MG63 (cell line): ENCODE measurements at regions not wholly inside any gene's neighbourhood (a gene's known extent, or its start where the extent isn't known, plus 50 kb on each side); places are given as distances from the start of the nearest gene placed in this dataset.
"Not testable (repeated sequence)": the region's sequence is repeated elsewhere in the genome, so short reads cannot be mapped to it uniquely, and the experiment has no call there.

Experiments used
- DNase-seq: peaks from one replicate; pipeline ENCODE4 v3.0.0-alpha.2; 2020
- H3K27me3 ChIP-seq: fragments of 250-450 bp; sonication (Bioruptor Pico); 2 replicates; pipeline ENCODE4 v1.5.1; 2020; ENCODE audit warnings: mild to moderate bottlenecking, moderate library complexity
- H3K36me3 ChIP-seq: fragments of 250-450 bp; sonication (Bioruptor Pico); 2 replicates; pipeline ENCODE4 v1.5.1; 2020; ENCODE audit warnings: mild to moderate bottlenecking, moderate library complexity
- H3K4me3 ChIP-seq: fragments of 250-450 bp; sonication (Bioruptor Pico); 2 replicates; pipeline ENCODE4 v1.5.1; 2020; ENCODE audit warnings: mild to moderate bottlenecking, moderate library complexity
- H3K9me3 ChIP-seq: fragments of 250-450 bp; sonication (Bioruptor Pico); 2 replicates; pipeline ENCODE4 v1.5.1; 2020; ENCODE audit warnings: mild to moderate bottlenecking, moderate library complexity

DNA sequence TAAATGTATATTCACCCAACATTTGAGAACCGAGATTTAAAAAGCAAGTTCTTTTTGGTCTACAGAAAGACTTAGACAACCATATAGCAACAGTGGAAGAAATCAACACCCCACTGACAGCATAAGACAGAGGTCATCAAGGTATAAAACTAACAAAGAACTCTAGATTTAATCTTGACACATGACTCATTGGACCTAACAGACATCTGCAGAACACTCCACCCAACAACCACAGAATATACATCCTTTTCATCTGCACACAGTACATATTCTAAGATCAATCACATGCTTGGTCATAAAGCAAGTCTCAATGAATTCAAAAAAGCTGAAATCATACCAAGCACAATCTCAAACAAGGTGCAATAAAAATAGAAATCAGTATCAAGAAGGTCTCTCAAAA lies 65.8 kb downstream of the SPIN4 start:
- no peak for DNase-seq
- Histone ChIP-seq H3K36me3 (no peaks in the 10 kb centered on the region), H3K4me3 (no peak overlapping the region), H3K27me3 (no peaks in the 10 kb centered on the region), H3K9me3 (no peaks in the 10 kb centered on the region)

DNA sequence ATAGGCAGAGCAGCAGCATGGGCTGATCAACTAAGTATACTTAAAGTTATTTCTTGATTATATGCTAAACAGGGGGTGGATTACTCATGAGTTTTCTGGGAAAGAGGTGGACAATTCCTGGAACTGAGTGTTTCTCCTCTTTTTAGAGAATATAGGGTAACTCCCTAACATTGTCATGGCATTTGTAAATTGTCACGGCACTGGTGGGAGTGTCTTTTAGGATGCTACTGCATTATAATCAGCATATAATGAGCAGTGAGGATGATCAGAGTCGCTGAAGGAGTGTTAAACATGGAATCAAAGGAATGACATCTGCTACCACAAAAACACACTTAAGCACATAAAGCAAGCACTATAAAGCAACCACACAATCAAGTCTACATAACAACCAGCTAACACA lies 66.5 kb downstream of the SPIN4 start:
- Histone ChIP-seq H3K36me3 (no peaks in the 10 kb centered on the region), H3K9me3 (no peaks in the 10 kb centered on the region), H3K4me3 (no peak overlapping the region), H3K27me3 (no peaks in the 10 kb centered on the region)
- DNase-seq = no peak

DNA sequence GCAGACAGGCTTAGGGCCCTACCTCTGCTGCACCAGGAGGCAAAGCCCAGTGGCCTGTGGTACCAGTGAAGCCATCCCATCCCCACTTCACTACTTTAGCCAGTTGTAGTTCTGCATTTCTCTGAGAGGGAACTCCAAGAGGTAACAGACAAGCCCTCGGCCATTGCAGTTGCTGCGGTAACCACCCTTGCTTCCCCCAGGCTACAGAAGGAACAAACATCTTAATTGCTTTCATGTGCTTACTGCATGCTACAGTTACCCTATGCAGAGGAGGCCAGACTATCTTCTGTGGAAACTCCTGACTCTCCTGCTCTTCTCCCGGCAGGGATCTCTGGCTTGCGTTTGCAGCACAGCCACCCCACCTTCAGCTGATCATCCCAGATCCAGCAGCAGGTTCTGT lies 67.8 kb downstream of the SPIN4 start:
- H3K36me3 ChIP-seq = no peaks in the 10 kb centered on the region
- no peaks in the 10 kb centered on the region for H3K27me3 ChIP-seq
- no peak for DNase-seq
- no peaks in the 10 kb centered on the region for H3K9me3 ChIP-seq
- H3K4me3 ChIP-seq = no peak overlapping the region

DNA sequence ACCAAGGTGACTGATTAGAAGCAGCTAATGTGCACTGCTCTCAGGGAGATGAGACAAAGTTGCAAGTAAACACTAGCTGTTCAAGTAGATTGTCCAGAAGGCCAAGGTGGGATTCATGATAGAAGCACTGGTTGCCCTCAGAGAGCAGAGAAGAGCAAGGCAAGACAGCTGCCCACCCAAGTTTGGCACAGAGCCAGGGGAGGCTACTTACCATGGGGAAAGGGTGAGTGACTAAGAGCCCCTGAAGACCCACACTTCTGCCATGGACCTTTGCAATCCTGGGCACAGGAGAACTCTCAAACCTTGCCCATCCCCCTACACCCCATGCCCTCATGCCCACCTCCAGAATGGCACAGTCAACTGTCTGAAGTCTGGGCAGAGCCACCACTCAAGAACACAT lies 68.3 kb downstream of the SPIN4 start:
- H3K4me3 ChIP-seq = no peak overlapping the region
- no peaks in the 10 kb centered on the region for H3K9me3 ChIP-seq
- H3K36me3 ChIP-seq = no peaks in the 10 kb centered on the region
- no peak for DNase-seq
- no peaks in the 10 kb centered on the region for H3K27me3 ChIP-seq

DNA sequence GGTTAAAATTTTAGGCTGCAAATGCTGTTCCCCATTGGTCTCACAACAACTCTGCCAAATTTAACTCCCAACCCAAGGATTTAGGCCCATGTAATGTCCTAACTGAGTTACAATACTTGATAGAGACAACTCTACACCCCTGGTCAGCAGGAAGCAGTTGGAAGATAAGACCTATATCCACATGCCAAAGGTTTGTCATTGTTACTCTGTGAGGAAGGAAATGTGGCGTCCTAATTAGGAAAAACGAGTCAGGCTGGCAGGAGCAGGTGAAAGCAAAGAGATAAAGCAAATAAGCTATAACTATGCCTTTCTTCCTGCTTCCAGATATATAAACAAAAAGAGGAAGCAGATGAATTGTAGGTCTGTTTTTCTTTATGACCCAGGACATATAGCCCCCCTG lies 69.1 kb downstream of the SPIN4 start:
- no peaks in the 10 kb centered on the region for H3K9me3 ChIP-seq
- no peaks in the 10 kb centered on the region for H3K36me3 ChIP-seq
- no peak for DNase-seq

DNA sequence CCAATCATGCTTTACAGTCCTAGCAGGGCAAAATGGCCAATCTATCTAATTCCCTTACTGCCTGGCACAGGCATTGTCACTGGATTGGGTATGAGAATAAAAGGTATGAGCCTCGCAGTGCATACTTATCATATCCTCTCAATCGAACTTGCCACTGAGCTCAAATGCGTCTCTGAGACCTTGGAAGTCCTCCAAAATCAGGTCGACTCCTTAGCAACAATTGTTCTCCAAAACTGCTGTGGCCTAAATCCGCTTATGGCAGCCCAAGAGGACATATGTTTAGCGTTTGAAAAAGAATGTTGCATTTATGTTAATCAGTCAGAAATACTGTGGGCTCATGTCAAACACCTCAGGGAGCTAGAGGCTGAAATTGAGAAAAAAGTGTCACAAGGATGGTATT lies 69.7 kb downstream of the SPIN4 start:
- DNase-seq = no peak
- Histone ChIP-seq H3K27me3 (no peaks in the 10 kb centered on the region), H3K36me3 (no peaks in the 10 kb centered on the region)

More for the DNA sequence above, 69.1 kb downstream of the SPIN4 start:
- Histone ChIP-seq H3K27me3 (no peaks in the 10 kb centered on the region), H3K4me3 (no peak overlapping the region)

DNA sequence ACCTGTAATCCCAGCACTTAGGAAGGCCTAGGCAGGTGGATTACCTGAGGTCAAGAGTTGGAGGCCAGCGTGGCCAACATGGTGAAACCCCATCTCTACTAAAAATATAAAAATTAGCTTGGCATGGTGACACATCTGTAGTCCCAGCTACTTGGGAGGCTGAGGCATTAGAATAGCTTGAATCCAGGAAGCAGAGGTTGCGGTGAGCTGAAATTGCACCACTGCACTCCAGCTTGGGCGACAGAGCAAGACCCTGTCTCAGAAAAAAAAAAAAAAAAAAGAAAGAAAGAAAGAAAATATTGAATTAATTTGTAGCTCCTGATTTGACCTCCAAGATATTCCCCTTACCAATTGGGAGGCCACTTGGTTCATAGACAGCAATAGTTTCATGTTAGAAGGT lies 73.7 kb downstream of the SPIN4 start:
- H3K9me3 ChIP-seq, H3K36me3 ChIP-seq, H3K27me3 ChIP-seq, DNase-seq, H3K4me3 ChIP-seq: not testable (repeated sequence)

More for the DNA sequence above, 69.7 kb downstream of the SPIN4 start:
- Histone ChIP-seq H3K9me3 (no peaks in the 10 kb centered on the region), H3K4me3 (no peak overlapping the region)

DNA sequence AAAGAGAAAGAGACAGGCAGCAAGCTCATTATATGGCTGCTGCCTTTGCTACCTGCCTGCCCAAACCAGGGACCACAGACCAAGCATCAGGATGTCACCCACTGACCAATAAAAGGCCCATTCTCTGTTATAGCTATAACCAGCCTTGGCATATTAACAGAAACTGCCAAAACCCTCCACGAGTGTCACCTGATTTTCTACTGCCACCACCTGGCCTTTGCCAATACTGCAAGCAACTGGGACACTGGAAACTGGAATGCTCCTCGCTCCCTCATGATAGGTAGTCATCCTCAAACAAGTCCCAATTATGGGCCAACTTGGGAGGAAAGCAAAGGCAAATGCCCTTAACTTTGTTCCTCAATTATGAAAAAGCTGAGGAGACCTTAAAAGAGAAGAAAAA lies 76.0 kb downstream of the SPIN4 start:
- peak; percentile 1 for DNase-seq
- H3K4me3 ChIP-seq = no peak overlapping the region
- no peaks in the 10 kb centered on the region for H3K27me3 ChIP-seq
- no peaks in the 10 kb centered on the region for H3K36me3 ChIP-seq
- no peaks in the 10 kb centered on the region for H3K9me3 ChIP-seq

DNA sequence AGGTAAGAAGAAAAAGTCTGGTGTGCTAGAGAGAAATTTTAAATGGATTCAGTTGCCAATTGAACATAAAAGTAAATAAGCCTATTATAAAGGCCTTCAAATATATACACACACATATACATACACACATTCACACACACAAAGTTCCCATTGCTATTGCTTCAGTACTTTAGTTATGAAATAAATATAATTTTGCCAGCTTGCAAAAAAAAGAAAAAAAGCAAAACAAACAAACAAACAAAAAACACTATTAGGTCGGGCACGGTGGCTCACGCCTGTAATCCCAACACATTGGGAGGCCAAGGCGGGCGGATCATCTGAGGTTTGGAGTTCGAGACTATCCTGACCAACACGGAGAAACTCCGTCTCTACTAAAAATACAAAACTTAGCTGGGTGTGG lies 80.3 kb downstream of the SPIN4 start:
- H3K9me3 ChIP-seq = no peaks in the 10 kb centered on the region
- no peaks in the 10 kb centered on the region for H3K27me3 ChIP-seq
- H3K36me3 ChIP-seq = no peaks in the 10 kb centered on the region
- no peak overlapping the region for H3K4me3 ChIP-seq
- no peak for DNase-seq

DNA sequence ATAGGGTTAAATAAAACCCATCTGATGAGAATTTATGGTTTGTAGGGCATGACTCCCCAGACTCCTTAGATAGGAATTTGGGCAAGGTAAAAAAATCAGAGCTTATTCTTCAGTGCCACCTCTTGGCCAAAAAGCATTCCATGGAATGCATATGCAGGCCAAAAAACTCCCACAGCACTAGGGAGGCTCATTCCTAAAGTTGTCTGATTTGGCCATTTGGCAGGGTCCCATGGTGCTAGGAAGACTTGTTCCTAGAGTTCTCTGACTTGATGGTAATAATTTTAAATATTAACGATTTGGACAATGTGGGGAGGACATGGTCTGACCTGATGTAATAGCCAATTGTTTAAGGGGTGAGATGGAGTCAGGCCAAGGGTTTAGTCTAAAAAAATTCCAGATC lies 93.0 kb downstream of the SPIN4 start:
- H3K4me3 ChIP-seq = no peak overlapping the region
- DNase-seq = peak; percentile 28
- H3K27me3 ChIP-seq = no peaks in the 10 kb centered on the region
- no peaks in the 10 kb centered on the region for H3K36me3 ChIP-seq
- no peaks in the 10 kb centered on the region for H3K9me3 ChIP-seq

DNA sequence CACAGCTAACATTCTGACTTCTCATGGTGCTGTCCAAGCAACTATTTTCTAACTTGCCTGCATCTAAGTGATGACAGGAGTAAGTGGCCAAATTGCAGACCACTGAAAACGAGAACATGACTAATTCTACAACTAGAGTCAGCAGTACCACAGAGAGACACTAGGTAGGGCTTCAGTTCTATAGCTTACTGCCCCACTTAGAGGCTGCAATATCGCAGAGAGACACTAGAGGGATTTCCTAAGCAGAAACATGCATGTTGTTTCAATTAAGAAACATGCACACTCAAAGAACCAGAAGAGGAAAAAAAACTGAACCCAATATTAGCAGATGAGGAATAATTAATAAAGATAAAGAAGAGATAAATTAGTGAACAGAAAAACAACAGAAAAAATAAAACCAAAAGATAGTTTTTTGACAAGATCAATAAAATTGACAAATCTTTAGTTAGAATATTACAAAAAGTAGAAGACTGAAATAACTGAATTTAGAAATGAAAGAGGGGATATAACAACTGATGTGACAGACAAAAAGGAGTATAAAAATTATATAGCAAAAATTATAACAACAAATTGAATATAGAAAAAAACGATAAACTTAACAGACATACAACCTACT lies 100.8 kb downstream of the SPIN4 start:
- DNase-seq = peak; percentile 11
- H3K36me3 ChIP-seq = no peaks in the 10 kb centered on the region
- no peaks in the 10 kb centered on the region for H3K9me3 ChIP-seq
- no peaks in the 10 kb centered on the region for H3K27me3 ChIP-seq
- H3K4me3 ChIP-seq = no peak overlapping the region

DNA sequence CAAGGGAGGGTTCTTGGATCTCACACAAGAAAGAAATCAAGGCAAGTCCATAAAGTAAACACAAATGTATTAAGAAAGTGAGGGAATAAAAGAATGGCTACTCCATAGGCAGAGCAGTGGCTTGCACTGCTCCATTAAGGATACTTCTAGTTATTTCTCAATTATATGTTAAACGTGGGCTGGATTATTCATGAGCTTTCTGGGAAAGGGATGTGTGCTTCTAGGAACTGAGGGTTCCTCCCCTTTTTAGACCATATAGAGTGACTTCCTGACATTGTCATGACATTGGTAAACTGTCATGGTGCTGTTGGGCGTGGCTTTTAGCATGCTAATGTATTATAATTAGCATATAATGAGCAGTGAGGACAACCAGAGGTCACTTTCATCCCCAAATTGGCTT lies 108.4 kb downstream of the SPIN4 start:
- H3K36me3 ChIP-seq, H3K4me3 ChIP-seq, DNase-seq: not testable (repeated sequence)

DNA sequence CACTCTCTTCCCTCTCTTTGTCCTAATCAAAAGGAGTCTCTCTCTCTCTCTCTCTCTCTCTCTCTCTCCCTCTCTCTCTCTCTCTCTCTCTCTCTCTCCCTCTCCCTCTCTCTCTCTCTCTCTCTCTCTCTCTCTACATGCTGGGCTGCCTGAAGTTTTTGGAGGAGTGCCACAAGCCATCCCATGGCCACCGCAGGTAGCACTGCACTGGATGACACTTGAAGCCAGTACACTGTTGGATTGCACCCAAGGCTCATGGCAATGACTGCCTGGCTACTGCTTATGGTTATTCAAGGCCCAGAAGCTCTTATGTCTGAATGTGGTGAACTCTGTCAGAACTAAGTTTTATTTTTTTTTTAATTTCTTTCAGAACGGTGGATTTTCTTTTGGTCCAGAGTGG lies 115.2 kb downstream of the SPIN4 start:
- H3K4me3 ChIP-seq, DNase-seq, H3K36me3 ChIP-seq, H3K9me3 ChIP-seq, H3K27me3 ChIP-seq: not testable (repeated sequence)

More for the DNA sequence above, 108.4 kb downstream of the SPIN4 start:
- not testable (repeated sequence) for H3K9me3 ChIP-seq, H3K27me3 ChIP-seq

DNA sequence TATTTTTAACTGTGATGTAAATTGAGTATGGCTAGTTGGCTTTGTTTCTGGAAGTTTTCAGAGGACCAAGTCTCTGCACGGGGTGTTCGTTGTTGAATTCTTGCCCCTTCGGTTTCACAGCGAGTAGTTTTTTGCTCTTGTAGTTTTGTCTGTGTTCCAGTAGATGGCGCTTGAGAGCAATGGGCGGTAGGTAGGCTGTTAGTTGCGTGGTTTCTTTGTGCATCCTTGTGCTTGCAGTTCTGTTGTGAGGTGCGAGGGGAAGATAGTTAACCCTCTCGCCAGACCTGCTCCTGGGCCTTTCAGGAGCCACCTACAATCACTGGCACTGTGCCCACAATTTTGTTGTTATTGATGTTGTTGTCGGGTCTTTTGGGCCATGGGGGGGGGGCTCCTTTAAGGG lies 118.1 kb downstream of the SPIN4 start:
- H3K27me3 ChIP-seq, H3K4me3 ChIP-seq, H3K9me3 ChIP-seq, DNase-seq, H3K36me3 ChIP-seq: not testable (repeated sequence)

DNA sequence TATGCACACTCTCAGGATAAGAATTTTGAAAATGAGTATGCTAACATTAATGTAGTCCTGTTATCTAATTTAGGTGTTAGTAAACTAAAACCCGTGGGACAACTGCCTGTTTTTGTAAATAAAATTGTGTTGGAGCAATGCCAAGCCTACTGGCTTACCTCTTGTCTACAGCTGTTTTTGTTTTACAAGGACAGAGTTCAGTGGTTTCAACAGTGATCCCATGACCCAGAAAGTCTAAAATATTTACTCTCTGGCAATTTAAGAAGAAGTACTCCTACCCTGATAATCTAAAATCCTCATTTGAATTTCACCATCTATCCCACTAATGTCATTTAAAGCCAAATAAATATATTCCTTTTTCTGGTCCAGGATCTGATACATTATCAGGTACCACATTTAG lies 132.9 kb downstream of the SPIN4 start:
- not testable (repeated sequence) for H3K4me3 ChIP-seq, DNase-seq, H3K9me3 ChIP-seq, H3K27me3 ChIP-seq, H3K36me3 ChIP-seq

DNA sequence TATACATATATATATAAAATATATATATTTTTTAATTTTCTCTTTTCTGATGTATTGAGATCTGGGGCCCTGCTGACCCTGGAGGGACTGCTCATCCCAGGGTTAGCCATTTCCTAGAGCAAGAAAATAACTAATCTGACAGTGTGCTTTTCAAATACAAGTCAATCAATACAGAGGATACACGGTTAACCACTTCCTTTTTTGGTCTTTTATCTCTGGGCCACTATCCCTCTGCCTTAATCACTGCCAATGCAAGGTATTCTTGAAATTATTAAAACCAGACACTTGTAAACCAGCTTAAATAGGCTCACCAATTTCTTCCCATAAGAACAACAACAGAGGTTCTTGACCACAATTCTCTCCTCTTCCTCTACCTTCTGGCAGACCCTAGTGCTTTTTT lies 133.6 kb downstream of the SPIN4 start:
- not testable (repeated sequence) for DNase-seq, H3K9me3 ChIP-seq, H3K27me3 ChIP-seq, H3K4me3 ChIP-seq, H3K36me3 ChIP-seq

DNA sequence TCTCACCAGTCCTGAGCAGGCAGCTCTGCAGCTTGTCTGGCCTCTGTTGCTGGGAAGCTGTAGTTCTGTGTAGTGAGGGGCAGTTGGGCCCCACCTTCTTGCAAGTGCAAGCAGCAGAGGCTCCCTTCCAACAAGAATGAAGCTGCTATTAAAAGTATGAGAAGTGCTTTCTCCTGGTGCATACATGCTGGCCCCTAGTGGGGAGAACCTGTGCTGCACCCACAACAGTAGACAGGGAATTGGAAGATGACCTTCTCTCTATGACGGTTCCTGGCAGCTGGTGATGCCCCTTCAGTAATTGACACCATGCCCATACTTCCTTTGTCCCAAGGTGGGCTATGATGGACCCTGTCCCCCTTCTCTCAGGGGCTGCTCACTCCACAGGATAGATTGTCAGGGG lies 141.5 kb downstream of the SPIN4 start:
- not testable (repeated sequence) for H3K9me3 ChIP-seq, DNase-seq, H3K27me3 ChIP-seq, H3K36me3 ChIP-seq, H3K4me3 ChIP-seq

DNA sequence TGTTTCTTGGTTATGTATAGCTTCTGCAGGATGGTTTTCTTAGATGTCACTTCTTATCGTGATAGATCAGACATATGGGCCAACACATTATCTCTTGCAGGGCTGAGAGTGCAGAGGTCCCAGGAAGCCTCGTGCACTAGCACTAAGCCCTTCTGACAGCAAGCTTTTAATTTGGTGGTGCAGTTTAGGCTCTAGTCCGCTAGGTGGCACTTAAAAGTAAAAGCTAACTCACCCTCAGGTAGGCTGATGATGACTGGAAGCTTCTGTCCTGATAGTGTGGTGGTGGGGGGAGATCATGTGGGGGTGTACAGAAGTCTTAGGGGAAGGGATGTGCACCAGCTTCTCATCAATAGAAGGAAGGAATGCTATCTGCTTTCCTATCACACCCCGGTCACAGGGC lies 142.0 kb downstream of the SPIN4 start:
- H3K36me3 ChIP-seq, H3K27me3 ChIP-seq, DNase-seq, H3K9me3 ChIP-seq, H3K4me3 ChIP-seq: not testable (repeated sequence)
